Panc1 (cell line): ENCODE measurements at regions not wholly inside any gene's neighbourhood (a gene's known extent, or its start where the extent isn't known, plus 50 kb on each side); places are given as distances from the start of the nearest gene placed in this dataset.

Source experiments
- ATAC-seq: fragments of 200-7000 bp; cut with Tn5 transposase; 2 replicates; pipeline ENCODE4 v1.9.1; 2020; ENCODE audit warnings: mild to moderate bottlenecking, moderate library complexity
- BruUV-seq: library from RNA; stranded (reverse); fragments of 400-500 nt; replicated peaks from 2 replicates; lab custom pipeline; 2021; lab: Mats Ljungman, UMichigan
- CTCF ChIA-PET: fragments of 300-600 bp; sonication (Branson Sonifier 250); formaldehyde crosslinking; loops from one replicate; lab custom pipeline; 2022; ENCODE audit warnings: antibody characterized with exemption; lab: Charles Lee
- POLR2A ChIA-PET: fragments of 300-600 bp; sonication (Branson Sonifier 250); formaldehyde crosslinking; loops from one replicate; lab custom pipeline; 2022; ENCODE audit warnings: antibody characterized with exemption; lab: Charles Lee
- DNase-seq: peaks from one replicate; pipeline ENCODE4 v3.0.0-alpha.2; 2010; ENCODE audit warnings: low read depth, low spot score
- H3K27ac ChIP-seq: 2 replicates; pipeline ENCODE4 v1.5.1; 2011; ENCODE audit warnings: mild to moderate bottlenecking, low read length, inconsistent platforms
- H3K27me3 ChIP-seq: fragments of 200-500 bp; sonication (Bioruptor generic); 2 replicates; pipeline ENCODE4 v1.6.0; 2014; ENCODE audit warnings: low read length, inconsistent platforms; ENCODE audit not compliant: control insufficient read depth, insufficient read depth
- H3K36me3 ChIP-seq: fragments of 200-500 bp; sonication (Bioruptor generic); 2 replicates; pipeline ENCODE4 v1.5.1; 2014; ENCODE audit warnings: inconsistent platforms, mild to moderate bottlenecking, low read length, moderate library complexity; ENCODE audit not compliant: control insufficient read depth, insufficient read depth
- H3K4me1 ChIP-seq: 2 replicates; pipeline ENCODE4 v1.5.1; 2011; ENCODE audit warnings: inconsistent platforms, mild to moderate bottlenecking, low read length, moderate library complexity; ENCODE audit not compliant: control insufficient read depth, insufficient read depth
- H3K4me3 ChIP-seq, 2 experiments: 2 replicates each; pipeline ENCODE4 v1.5.1; 2011 to 2012; ENCODE audit warnings: low read depth in 2 of 2, low read length in 2 of 2, mild to moderate bottlenecking in 2 of 2, inconsistent platforms in 1 of 2, moderate library complexity in 1 of 2
- H3K9me3 ChIP-seq: fragments of 200-500 bp; sonication (Bioruptor generic); 2 replicates; pipeline ENCODE4 v1.5.1; 2014; ENCODE audit warnings: low read depth, mild to moderate bottlenecking, inconsistent platforms, low read length, moderate library complexity; ENCODE audit not compliant: control insufficient read depth, insufficient read depth
- CTCF ChIP-seq: fragments of 450-650 bp; IDR thresholded peaks from 2 replicates; pipeline ENCODE4 v1.5.1; 2017; ENCODE audit warnings: mild to moderate bottlenecking
- POLR2AphosphoS5 ChIP-seq: IDR thresholded peaks from 2 replicates; pipeline ENCODE4 v1.6.1; 2012; ENCODE audit warnings: mild to moderate bottlenecking, low read depth, low read length, moderate library complexity
- REST ChIP-seq, 2 experiments: IDR thresholded peaks; 2 replicates each; pipeline ENCODE4 v1.6.1; 2011 to 2012; ENCODE audit warnings: low read depth in 2 of 2, control low read depth in 1 of 2, low read length in 1 of 2, mild to moderate bottlenecking in 1 of 2, moderate library complexity in 1 of 2; ENCODE audit not compliant: insufficient read depth in 1 of 2
- SIN3A ChIP-seq: IDR thresholded peaks from 2 replicates; pipeline ENCODE4 v1.6.1; 2012; ENCODE audit warnings: low read depth, mild to moderate bottlenecking, low read length, moderate library complexity, borderline replicate concordance; ENCODE audit not compliant: insufficient read depth
- TCF7L2 ChIP-seq: IDR thresholded peaks from 2 replicates; pipeline ENCODE4 v1.6.1; 2011; ENCODE audit warnings: mild to moderate bottlenecking, low read depth, low read length, inconsistent platforms
- in situ Hi-C: cut with HindIII; loops from 2 replicates; pipeline ENCODE4 v1.10.0; 2016; ENCODE audit warnings: low sequenced_read_pairs, low pct_unique_long_range_greater_than_20kb
- intact Hi-C: fragments of 100-400 bp; cut with micrococcal nuclease; formaldehyde crosslinking; loops from one replicate; pipeline ENCODE4 v1.10.0; 2022; ENCODE audit not compliant: unreplicated experiment

GRCh38 chr12:125579916-125580315 is 514.7 kb downstream of the AACS start:
- H3K4me3 ChIP-seq, result no peak overlapping the region
- no peak for DNase-seq
- ChIA-PET CTCF (no interaction called here), POLR2A (no interaction called here)
- ATAC-seq, result no peak
- peaks cover 3% of the 10 kb centered on the region; the same call in 1 of the 2 replicates for H3K27me3 ChIP-seq
- H3K4me1 ChIP-seq, result no peaks in the 10 kb centered on the region
- no peaks in the 10 kb centered on the region for H3K36me3 ChIP-seq
- H3K9me3 ChIP-seq, result no peaks in the 10 kb centered on the region
- intact Hi-C loops (no loop called here), in situ Hi-C loops (no loop called here)
- H3K27ac ChIP-seq, result no peak overlapping the region
- BruUV-seq, result no TSS peak
- TF ChIP-seq TCF7L2 (no peak), POLR2AphosphoS5 (no peak), SIN3A (no peak), REST (IDR thresholded peaks at IDR 0.05; ENCODE audit: insufficient read depth in 1 of 2, low read depth in 2 of 2, low read length in 1 of 2) (no peak), CTCF (no peak)

GRCh38 chr12:125583071-125583470 is 517.8 kb downstream of the AACS start:
- TF ChIP-seq CTCF, result no peak
- no peak for TF ChIP-seq POLR2AphosphoS5
- TF ChIP-seq REST (IDR thresholded peaks at IDR 0.05; ENCODE audit: insufficient read depth in 1 of 2, low read depth in 2 of 2, low read length in 1 of 2), result no peak
- TF ChIP-seq TCF7L2, result no peak
- TF ChIP-seq SIN3A, result no peak
- peaks cover 3% of the 10 kb centered on the region; the same call in 1 of the 2 replicates for H3K27me3 ChIP-seq
- no peak for DNase-seq
- ATAC-seq, result no peak
- POLR2A ChIA-PET, result no interaction called here
- no peak overlapping the region for H3K27ac ChIP-seq
- intact Hi-C loops (no loop called here), in situ Hi-C loops (no loop called here)
- no peaks in the 10 kb centered on the region for H3K4me1 ChIP-seq
- H3K4me3 ChIP-seq, result no peak overlapping the region
- no peaks in the 10 kb centered on the region for H3K9me3 ChIP-seq
- BruUV-seq, result no TSS peak
- CTCF ChIA-PET, result no interaction called here
- H3K36me3 ChIP-seq, result no peaks in the 10 kb centered on the region
